ENCODE measurements at regions not wholly inside any gene's neighbourhood (a gene's known extent, or its start where the extent isn't known, plus 50 kb on each side); places are given as distances from the start of the nearest gene placed in this dataset.

- H3K36me3 ChIP-seq (ENCODE audit: control insufficient read depth in 2 of 2, extremely low read depth in 1 of 2, insufficient read depth in 2 of 2, low read length in 2 of 2), result no peaks in the 10 kb centered on the region
- ChIA-PET POLR2A (no interaction called here), CTCF (no interaction called here)
- TF ChIP-seq, protein P1, sequence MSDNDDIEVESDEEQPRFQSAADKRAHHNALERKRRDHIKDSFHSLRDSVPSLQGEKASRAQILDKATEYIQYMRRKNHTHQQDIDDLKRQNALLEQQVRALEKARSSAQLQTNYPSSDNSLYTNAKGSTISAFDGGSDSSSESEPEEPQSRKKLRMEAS (IDR thresholded peaks at IDR 0.05; ENCODE audit: insufficient read depth, insufficient read length), result no peak
- TF ChIP-seq FOS (IDR thresholded peaks at IDR 0.05; ENCODE audit: borderline replicate concordance, insufficient read depth, low read length), result no peak
- TF ChIP-seq CTCF (IDR thresholded peaks at IDR 0.05; ENCODE audit: extremely low read depth in 1 of 2, insufficient read depth in 1 of 2, low read depth in 1 of 2, low read length in 2 of 2), result no peak
- no peak for TF ChIP-seq EZH2 (IDR thresholded peaks at IDR 0.05; ENCODE audit: borderline replicate concordance, low read depth, low read length, severe bottlenecking)
- TF ChIP-seq MYC (IDR thresholded peaks at IDR 0.05; ENCODE audit: low read depth, low read length), result no peak
- TF ChIP-seq POLR2A (IDR thresholded peaks at IDR 0.05; ENCODE audit: low read depth, low read length), result no peak
- TF ChIP-seq JUN (IDR thresholded peaks at IDR 0.05; ENCODE audit: borderline replicate concordance, insufficient read depth, insufficient read length, low read depth), result no peak
- no peak for TF ChIP-seq GATA2 (IDR thresholded peaks at IDR 0.05; ENCODE audit: insufficient read depth, insufficient read length, low read depth, low read length)
- TF ChIP-seq POLR2AphosphoS5 (IDR thresholded peaks at IDR 0.05; ENCODE audit: insufficient read depth, low read depth, low read length), result no peak
- DNase-seq (ENCODE audit: low read depth, low spot score) (no peak), FAIRE-seq (no peak)
- intact Hi-C loops (cut with micrococcal nuclease) (loop anchor here (2.0 kb wide), 1 partner anchor 25 kb away; no protein-coding TSS in a partner anchor), dilution Hi-C loops (cut with MboI; ENCODE audit: extremely low pct_ligation_motif_present, low sequenced_read_pairs) (no loop called here)
- H3K9me3 ChIP-seq (replicated peaks; ENCODE audit: control insufficient read depth, insufficient read depth, low read length), result no peaks in the 10 kb centered on the region
- H3K79me2 ChIP-seq (ENCODE audit: control insufficient read depth, insufficient read depth, low read length), result no peaks in the 10 kb centered on the region
- no peaks in the 10 kb centered on the region for H3K27me3 ChIP-seq (ENCODE audit: control insufficient read depth in 2 of 2, insufficient read depth in 2 of 2, low read length in 2 of 2)
- H3K4me1 ChIP-seq (ENCODE audit: control insufficient read depth, extremely low read depth, insufficient read depth, low read length), result no peaks in the 10 kb centered on the region
- no peaks in the 10 kb centered on the region for H3K9me1 ChIP-seq (replicated peaks; ENCODE audit: control insufficient read depth, extremely low read depth, insufficient read depth, low read length)
- BruUV-seq (replicated peaks), result no TSS peak
- no peak overlapping the region for H2AFZ ChIP-seq (ENCODE audit: low read depth, low read length)
- no peak overlapping the region for H3K27ac ChIP-seq (ENCODE audit: insufficient read depth, low read depth, low read length)
- H3K9ac ChIP-seq (replicated peaks; ENCODE audit: extremely low read depth, insufficient read depth, low read length), result no peak overlapping the region
- H4K20me1 ChIP-seq (replicated peaks; ENCODE audit: control insufficient read depth, extremely low read depth, insufficient read depth, low read length), result no peaks in the 10 kb centered on the region
- no peak overlapping the region for H3K4me3 ChIP-seq (replicated peaks in 1 of 3; ENCODE audit: insufficient read depth in 1 of 3, low read depth in 1 of 3, low read length in 3 of 3)
- no peak overlapping the region for H3K4me2 ChIP-seq (ENCODE audit: insufficient read depth, low read length)
Observed at GRCh38 chr7:155247479-155248365, 50.0 kb upstream of the INSIG1 start.
